Brain microvascular endothelial cell (primary cell): ENCODE measurements at regions not wholly inside any gene's neighbourhood (a gene's known extent, or its start where the extent isn't known, plus 50 kb on each side); places are given as distances from the start of the nearest gene placed in this dataset.
"Not testable (repeated sequence)": the region's sequence is repeated elsewhere in the genome, so short reads cannot be mapped to it uniquely, and the experiment has no call there.

Experiments
- DNase-seq: peaks from one replicate; pipeline ENCODE4 v3.0.0-alpha.2; 2020
- H3K27ac ChIP-seq: fragments of 250-450 bp; sonication (Bioruptor Pico); 2 replicates; pipeline ENCODE4 v1.5.1; 2020; ENCODE audit warnings: mild to moderate bottlenecking, moderate library complexity
- H3K27me3 ChIP-seq: fragments of 250-450 bp; sonication (Bioruptor Pico); replicated peaks from 2 replicates; pipeline ENCODE4 v1.5.1; 2020; ENCODE audit warnings: mild to moderate bottlenecking
- H3K36me3 ChIP-seq: fragments of 250-450 bp; sonication (Bioruptor Pico); replicated peaks from 2 replicates; pipeline ENCODE4 v1.5.1; 2020; ENCODE audit warnings: mild to moderate bottlenecking
- H3K4me3 ChIP-seq: 2 replicates; pipeline ENCODE4 v1.5.1; 2011; ENCODE audit warnings: low read depth, mild to moderate bottlenecking, control low read depth, low read length, moderate library complexity
- in situ Hi-C: cut with HindIII; loops from 2 replicates; pipeline ENCODE4 v1.10.0; 2017; ENCODE audit warnings: low sequenced_read_pairs, low pct_ligation_motif_present
- TF ChIP-seq, protein P1 (sequence below): IDR thresholded peaks from 2 replicates; pipeline ENCODE4 v1.5.1; 2011; ENCODE audit warnings: low read depth, mild to moderate bottlenecking, moderate library complexity, low read length, control low read depth, inconsistent platforms; ENCODE audit errors: missing control alignments

DNA sequence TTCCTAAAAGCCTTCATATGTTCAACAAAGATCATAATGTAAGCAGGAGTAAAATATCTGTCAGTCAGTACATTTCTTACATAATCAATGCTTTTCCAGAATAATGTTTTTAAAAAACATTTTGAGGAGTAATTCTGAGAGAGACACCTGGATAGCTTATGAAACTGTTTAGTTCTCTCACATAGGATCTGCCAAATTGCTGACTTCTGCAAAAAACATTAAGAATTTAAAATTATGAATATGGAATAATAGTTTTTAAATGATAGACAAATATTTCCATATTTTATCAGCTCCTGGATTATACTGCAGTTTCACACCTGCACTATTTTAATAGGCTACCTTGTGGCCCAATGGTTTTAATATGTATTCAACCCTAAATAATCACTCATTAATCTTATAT, 142.7 kb upstream of the RUNX1 start:
- H3K27ac ChIP-seq, result no peak overlapping the region
- DNase-seq, result no peak
- H3K36me3 ChIP-seq, result no peaks in the 10 kb centered on the region
- in situ Hi-C loops, result no loop called here
- TF ChIP-seq, protein P1, sequence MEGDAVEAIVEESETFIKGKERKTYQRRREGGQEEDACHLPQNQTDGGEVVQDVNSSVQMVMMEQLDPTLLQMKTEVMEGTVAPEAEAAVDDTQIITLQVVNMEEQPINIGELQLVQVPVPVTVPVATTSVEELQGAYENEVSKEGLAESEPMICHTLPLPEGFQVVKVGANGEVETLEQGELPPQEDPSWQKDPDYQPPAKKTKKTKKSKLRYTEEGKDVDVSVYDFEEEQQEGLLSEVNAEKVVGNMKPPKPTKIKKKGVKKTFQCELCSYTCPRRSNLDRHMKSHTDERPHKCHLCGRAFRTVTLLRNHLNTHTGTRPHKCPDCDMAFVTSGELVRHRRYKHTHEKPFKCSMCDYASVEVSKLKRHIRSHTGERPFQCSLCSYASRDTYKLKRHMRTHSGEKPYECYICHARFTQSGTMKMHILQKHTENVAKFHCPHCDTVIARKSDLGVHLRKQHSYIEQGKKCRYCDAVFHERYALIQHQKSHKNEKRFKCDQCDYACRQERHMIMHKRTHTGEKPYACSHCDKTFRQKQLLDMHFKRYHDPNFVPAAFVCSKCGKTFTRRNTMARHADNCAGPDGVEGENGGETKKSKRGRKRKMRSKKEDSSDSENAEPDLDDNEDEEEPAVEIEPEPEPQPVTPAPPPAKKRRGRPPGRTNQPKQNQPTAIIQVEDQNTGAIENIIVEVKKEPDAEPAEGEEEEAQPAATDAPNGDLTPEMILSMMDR, result no peak
- H3K27me3 ChIP-seq, result no peaks in the 10 kb centered on the region
- H3K4me3 ChIP-seq, result no peak overlapping the region

DNA sequence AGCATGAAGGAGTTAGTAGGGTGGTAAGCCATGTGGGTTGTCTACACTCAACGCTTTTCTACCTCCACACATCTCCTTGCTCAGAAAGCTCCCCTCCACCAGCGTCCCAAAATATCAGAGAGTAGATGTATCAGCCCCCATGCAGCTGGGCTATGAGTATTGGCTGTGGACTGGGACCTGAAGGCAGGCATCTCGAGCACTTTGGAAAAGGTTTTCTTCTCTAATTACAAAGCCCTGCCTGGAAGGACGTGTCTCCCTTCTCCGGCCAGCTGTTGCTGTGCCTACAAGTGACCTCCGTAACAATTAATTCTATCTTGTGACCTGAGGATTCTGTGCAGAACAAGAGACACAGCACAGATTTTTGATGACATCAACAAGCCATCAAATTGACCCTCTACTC, 142.0 kb upstream of the RUNX1 start:
- H3K36me3 ChIP-seq, result no peaks in the 10 kb centered on the region

DNA sequence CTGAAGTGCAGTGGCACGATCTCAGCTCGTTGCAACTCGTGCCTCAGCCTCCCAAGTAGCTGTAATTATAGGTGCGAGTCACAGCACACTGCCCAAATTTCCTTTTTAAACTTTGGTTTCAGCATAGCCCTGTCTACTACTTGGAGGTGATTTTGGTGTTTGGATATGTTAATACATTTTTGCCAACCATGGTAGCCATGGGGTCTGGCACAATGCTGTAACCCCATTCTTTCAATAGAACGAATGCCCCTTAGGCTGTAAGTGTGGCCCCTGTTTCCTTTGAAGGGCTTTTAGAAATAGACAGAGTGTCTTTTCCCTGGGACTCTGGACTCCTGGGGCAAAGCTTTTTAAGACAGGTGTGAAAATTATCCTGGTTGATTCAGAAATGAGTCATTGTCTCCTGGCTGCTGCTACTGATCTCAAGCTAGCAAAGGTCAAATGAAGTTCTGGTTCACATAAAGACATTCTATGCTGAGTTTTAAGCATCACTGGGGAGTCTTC, 141.1 kb upstream of the RUNX1 start:
- in situ Hi-C loops, result no loop called here
- no peaks in the 10 kb centered on the region for H3K27me3 ChIP-seq
- no peak overlapping the region for H3K27ac ChIP-seq
- no peak for DNase-seq
- H3K36me3 ChIP-seq, result no peaks in the 10 kb centered on the region
- H3K4me3 ChIP-seq, result no peak overlapping the region
- TF ChIP-seq, protein P1, result no peak

More for the DNA sequence above, 142.0 kb upstream of the RUNX1 start:
- no peaks in the 10 kb centered on the region for H3K27me3 ChIP-seq
- no peak overlapping the region for H3K4me3 ChIP-seq
- DNase-seq, result no peak
- in situ Hi-C loops, result no loop called here
- H3K27ac ChIP-seq, result no peak overlapping the region
- TF ChIP-seq, protein P1, result no peak

DNA sequence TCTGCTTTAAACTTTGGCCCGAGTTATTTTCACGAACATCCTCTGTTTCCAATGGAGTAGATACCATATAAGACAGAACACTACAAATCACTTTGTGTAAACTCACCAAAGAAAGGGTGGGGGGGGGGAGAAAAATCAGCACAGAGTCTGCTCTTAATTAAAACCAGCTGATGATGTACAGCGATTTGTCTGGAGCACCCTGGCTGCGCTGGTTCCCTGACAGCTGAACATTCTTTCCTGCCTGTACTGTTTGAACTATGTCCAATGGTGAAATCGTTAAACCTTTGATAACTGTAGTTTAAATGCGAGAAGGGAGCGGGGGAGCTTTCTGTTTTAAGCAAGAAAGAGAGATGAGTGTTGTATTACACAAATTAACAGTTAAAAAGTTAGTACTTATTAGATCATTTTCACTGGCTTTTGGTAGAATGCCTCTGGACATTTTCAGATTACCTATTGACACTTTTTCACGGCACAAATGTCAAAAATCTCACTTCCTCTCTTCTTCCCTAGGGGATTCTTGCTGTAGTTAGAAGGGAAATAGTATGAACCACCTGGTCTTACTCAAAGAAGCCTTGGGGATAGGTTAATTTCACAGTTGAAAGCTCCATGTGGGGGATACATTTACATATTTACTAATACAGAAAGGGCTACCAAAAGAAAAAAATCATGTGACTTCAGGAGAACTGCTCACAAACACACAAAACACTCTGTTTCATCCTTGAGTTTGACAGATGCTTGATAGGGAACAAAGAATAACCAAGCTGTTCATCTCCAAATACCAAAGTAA, 140.2 kb upstream of the RUNX1 start:
- DNase-seq, result peak; percentile 45
- in situ Hi-C loops, result no loop called here
- H3K27ac ChIP-seq, result no peak overlapping the region
- no peak overlapping the region for H3K4me3 ChIP-seq
- TF ChIP-seq, protein P1, result no peak
- H3K36me3 ChIP-seq, result no peaks in the 10 kb centered on the region
- H3K27me3 ChIP-seq, result no peaks in the 10 kb centered on the region

DNA sequence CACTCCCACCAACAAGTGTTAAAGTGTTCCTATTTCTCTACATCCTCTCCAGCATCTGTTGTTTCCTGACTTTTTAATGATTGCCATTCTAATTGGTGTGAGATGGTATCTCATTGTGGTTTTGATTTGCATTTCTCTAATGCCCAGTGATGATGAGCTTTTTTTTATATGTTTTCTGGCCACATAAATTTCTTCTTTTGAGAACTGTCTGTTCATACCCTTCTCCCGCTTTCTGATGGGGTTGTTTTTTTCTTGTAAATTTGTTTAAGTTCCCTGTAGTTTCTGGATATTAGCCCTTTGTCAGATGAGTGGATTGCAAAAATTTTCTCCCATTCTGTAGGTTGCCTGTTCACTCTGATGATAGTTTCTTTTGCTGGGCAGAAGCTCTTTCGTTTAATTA, 134.3 kb upstream of the RUNX1 start:
- H3K4me3 ChIP-seq, in situ Hi-C loops, H3K27me3 ChIP-seq, H3K27ac ChIP-seq, H3K36me3 ChIP-seq, DNase-seq: not testable (repeated sequence)

DNA sequence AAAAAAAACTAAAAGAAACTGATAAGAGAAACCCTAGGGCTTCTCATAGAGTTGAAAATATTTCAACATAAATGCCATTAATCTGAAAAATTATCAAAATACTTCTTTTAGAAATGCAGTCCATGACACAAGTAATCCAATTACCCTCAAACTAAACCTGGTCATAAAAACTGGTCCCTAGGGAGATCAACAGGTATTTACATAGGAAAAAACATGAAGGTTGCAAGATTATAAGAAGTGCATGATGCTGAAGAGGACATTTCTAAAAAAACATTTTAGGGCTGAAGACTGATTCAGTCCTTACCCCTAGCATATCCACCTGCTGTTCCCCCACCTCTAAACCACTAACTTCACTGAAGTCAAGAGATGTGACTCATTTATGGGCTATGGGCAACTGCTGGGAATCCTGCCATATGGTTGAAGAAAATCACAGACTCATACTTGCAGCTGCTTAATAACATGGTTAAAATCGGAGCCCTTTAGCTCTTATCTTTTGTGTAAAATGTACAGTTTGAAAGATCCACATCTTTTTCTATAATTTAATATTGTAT, 131.0 kb upstream of the RUNX1 start:
- in situ Hi-C loops, result no loop called here
- Histone ChIP-seq H3K27me3 (no peaks in the 10 kb centered on the region), H3K4me3 (no peak overlapping the region), H3K36me3 (no peaks in the 10 kb centered on the region), H3K27ac (no peak overlapping the region)
- DNase-seq, result peak; percentile 55
- TF ChIP-seq, protein P1, result no peak
